HG03469 (cell line): ENCODE measurements at regions not wholly inside any gene's neighbourhood (a gene's known extent, or its start where the extent isn't known, plus 50 kb on each side); places are given as distances from the start of the nearest gene placed in this dataset.

Experiments
- ATAC-seq: cut with Tn5 transposase; IDR thresholded peaks from one replicate; pipeline ENCODE4 v1.9.1; 2021; ENCODE audit warnings: mild to moderate bottlenecking, moderate library complexity, moderate number of reproducible peaks; ENCODE audit not compliant: unreplicated experiment

GRCh38 chr2:4455486-4456155 is 752.2 kb downstream of the DCDC2C start:
- no peak for ATAC-seq

DNA sequence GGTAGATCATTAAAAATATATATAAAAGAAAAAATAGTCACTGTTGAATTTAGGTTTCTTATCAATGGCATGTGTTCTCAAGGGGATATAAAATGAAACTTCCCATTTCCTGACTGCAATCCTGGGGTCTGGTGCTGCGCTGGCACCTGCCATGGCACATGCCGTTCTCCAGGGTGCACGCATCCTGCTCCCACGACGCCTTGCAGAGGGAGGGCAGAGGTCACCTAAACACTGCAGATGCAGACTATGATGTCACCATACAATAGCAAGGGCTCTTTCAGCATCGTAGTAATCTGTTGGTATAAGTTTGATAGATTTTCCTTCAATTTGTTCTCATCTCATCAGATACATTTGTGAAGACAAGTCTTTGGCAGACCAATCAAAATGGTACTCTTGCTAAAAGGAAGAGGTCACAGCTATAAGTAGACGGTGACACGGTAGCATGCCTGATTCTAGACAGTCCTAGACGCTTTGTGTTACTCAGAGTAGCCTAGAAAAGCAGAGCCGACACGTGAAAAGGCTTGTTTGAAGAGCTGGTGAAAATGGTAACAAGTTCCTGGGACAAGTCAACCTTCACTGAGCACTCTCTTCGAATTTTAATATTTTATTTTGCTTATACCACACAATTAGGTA is 761.4 kb downstream of the DCDC2C start:
- ATAC-seq, result no peak

- no peak for ATAC-seq
These were observed 762.3 kb downstream of the DCDC2C start for GRCh38 chr2:4465671-4466070.

DNA sequence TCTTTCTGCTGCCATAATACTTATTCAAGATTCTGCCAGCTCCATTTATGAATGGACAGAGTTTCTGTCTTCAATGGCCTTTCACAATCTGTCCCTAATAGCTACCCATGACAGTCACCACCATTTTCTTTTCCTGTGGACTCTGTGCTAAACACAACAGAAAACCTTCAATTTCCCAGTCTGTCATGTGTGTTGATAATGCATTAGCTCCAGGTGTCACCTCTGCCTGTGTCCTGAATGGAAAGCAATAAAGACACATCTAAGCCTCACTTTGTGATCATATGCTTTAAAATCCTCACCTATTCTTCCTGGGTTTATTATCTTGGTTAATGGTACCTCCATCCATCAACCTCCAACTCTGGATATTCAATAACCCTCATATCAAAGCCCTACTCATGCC is 772.2 kb downstream of the DCDC2C start:
- no peak for ATAC-seq

DNA sequence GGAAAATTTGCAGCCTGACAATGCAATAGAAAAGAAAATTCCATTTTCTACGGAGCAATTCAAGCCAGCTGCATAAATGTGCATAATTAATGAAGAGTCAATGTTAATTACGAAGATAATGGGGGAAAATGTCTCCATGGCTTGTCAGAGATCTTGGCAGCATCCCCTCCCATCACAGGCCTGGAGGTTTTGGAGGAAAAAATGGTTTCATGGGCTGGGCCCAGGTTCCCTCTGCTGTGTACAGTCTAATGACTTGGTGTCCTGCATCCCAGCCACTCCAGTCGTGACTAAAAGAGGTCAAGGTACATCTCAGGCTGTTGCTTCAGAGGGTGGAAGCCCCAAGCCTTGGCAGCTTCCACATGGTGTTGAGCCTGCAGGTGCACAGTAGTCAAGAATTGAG is 779.7 kb downstream of the DCDC2C start:
- no peak for ATAC-seq

DNA sequence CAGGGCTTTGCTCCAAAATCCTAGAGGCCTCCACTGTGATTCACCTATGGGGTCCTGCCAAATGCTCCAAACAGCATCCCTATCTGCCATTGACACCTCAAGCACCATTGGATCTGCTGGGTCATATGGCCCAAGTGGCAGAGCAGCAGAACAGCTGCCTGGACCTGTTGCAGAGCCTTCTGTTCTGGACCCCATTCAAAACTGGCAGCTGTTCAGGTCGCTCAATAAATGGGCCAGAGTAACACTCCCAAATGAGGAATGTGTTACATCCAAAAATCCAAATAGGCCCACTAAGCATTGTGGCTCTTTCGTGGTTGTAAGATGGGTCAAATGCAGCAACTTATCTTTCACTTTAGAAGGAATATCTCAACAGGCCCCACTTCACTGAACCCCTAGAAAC is 783.6 kb downstream of the DCDC2C start:
- no peak for ATAC-seq

DNA sequence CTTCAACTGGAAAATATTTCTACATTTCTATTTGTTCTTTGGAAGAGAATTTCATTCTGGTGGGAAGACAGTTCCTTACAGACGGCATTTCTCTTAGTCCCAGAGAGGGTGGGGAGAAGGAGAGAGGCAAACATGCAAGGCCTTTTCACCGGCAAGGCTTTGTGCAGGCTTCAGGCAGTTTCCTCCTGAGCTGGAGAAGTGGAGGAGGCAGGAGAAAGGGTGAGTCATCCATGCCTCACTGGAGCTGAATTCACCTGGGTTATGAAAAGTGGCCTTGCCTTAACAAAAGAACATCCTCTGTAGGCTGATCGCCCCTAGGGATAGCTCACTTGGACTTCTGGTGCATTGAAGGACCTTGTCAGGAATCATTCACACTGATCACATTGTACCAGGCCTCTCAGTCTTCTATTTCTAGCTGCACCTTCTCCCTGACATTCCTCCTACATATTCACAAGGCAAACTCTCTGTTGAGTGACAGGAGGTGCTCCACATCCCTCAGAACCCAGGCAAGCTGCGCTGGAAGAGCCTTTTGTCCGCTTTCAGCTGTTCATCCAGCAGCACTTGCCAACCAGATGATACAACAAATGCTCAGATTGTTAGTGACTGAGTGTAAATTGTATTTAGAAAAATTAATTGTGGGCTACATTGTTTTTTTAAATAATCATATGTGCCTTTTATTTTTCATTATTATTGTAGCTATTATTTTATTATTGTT is 796.1 kb downstream of the DCDC2C start:
- ATAC-seq, result no peak

GRCh38 chr2:4501525-4501924 is 798.1 kb downstream of the DCDC2C start:
- ATAC-seq, result no peak

- no peak for ATAC-seq
These were observed 799.0 kb downstream of the DCDC2C start for GRCh38 chr2:4502230-4502843.

DNA sequence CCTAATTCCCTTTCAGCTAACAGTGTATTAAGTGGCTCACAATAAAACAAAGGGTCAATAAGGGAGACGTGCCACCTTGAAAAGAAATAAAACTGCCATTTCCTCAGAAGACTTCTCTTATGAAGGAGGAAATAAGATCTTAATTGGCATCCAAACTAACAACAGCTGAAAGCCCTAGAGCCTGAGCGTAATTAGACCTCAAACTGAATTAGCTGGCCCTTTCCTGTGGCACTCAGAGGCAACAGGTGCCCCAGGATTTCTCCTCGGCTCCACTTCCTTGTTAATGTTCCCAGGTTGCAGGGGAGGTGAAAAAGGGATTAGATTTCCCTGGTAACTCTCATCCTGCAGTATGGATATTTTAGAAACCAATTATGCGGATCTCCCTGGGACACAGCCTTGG is 804.3 kb downstream of the DCDC2C start:
- ATAC-seq, result no peak

- no peak for ATAC-seq
These were observed 812.7 kb downstream of the DCDC2C start for GRCh38 chr2:4515871-4516761.

- ATAC-seq, result no peak
These were observed 815.2 kb downstream of the DCDC2C start for GRCh38 chr2:4518596-4518995.

DNA sequence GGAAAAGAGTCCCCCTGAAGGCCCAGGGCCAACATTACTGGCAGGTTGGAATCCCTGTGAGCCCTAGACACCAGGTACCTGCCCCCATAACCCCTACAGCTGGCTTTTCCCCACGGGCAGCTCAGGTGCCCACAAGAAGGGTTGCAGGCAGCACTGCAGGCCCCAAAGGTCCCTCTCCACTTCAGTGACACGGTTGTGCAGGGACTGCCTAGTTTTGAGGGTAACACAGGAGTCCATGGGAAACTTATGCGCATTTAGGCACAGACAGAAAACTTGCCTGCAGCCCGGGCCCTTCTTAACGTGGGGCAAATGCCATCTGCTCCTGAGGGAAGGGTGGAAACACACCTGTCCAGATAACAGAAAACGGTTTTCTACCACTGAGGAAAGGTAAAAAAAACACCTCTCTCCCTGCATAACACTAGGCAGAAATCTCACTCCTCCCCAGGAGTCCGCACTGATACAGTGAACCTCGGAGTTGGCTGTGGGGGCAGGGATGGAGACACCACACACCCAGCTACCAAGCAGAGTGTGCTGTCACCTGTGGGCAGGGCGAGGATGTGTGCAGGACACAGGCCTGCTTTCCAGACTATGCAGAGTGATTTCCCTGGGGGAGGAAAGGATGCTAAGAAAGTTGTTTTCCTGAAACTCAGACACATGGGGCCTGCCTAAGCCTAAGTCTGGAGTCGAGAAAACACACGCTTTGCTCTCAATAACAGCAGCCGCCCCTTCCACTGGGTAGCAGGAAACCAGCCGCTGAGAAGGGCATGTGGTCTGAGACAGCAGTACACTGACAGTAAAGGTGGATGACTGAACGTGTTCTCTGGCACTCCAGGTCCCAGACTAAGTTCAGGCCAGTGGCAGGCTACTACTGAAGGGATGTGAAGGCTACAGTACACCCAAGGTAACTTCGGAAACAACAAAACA is 819.4 kb downstream of the DCDC2C start:
- ATAC-seq, result no peak

DNA sequence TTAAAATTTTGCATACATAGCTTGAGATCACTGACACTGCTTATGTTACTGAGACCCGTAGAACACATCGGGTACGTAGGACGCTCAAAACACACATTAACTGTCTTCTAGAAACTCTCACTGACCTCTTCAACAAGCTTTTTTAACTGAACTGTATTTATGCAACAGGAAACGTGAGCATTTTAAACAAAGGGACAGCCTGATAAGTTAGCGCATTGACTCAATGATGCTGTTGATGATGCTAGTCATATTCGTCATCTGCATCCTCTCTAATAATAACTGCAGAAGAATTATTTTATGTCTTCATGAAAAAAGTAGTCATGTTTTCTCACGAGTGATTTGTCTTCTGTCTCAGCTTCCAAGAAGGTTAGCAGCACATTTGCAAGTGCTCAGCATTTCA is 824.0 kb downstream of the DCDC2C start:
- ATAC-seq, result no peak

DNA sequence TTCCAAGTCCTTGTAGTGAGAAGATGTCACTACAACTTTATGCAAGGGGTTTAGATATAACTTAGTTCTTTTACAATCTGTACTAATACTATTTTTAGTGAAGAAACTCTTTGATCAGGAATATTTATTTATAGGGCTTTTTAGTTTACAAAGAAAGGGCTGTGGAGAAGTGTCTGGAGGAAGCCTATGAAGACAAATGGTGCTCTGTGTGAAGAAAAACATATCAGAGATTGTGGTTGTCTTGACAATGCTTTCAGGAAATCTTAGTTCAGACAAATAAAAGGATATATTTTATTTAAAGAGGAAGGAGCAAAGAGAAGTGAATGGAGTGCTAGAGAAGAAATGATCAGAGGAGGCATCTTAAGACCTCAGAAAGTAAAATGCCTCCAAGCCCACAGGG is 824.9 kb downstream of the DCDC2C start:
- no peak for ATAC-seq

DNA sequence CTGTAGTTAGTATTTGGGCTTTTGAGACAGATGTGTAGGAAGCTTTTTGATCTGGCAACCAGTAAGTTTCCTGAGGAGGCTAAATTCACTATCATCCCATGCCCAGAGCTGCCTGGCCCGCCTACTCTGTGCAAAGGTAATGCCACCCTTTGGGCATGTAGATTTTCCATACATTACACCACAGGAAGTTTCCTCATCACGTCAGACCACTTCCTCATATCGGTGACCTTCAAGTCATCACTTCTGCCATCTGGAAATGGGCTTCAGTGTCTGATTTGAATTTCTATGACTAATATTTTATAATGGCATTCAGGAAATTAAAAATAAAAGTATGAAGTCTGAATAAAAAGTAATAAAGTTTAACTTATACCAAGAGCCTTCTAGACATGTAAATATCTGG is 825.4 kb downstream of the DCDC2C start:
- ATAC-seq, result no peak

DNA sequence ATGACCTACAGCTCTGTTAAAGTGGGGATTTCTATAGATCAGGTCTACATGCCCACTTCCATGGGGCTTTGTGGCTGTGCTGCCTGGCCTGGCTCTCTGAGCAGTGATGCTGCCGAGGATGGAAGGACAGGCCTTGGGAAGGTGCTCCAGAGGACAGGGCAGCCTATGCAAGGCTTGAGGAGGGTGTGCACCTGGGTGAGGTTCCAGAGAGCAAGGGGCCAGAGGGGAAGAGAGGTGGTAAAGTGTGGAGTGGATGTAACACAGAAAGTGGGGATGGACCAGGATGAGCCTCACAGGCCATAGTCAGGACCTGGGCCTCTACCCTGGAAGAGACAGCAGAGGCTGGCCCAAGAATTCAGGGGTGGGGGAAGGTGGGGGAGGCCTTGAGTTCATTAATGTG is 826.4 kb downstream of the DCDC2C start:
- no peak for ATAC-seq

- no peak for ATAC-seq
These were observed 826.9 kb downstream of the DCDC2C start for GRCh38 chr2:4530231-4530630.

DNA sequence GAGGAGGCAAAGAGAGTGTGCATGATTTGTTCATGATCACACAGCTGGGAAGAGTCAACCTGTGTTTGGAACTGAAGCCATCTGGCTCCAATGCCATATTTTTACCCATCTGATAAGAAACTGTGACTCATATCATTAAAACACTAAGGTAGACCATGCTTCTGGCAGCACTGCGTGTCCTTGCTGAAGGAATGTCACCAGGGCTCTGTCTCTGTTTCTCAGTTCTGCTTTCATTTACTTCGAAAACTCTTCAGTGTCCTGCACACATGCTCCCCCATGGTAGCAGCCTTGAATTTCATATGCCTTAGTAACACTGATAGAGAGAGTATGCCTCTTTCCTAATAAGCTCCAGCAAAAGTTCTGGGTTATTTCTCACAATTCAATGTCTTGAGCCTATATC is 830.4 kb downstream of the DCDC2C start:
- ATAC-seq, result no peak

DNA sequence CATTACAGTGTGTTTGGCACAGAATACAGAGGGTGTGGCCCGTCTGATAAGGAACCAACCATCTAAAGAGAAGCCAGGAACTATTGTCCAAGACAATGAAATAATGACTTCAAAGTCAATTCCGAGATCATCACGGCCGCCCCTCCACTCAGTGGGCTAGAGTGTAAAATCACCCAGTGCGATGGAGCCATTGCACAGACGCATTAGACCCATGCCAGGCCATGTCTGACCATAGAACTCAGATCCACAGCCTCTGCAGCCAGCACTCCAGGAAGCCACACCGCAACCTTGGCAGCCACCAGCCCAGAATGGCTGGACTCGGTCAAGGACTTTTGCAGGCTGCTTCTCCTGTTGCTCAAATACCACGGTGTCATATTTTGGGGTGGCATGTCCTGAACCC is 835.7 kb downstream of the DCDC2C start:
- ATAC-seq, result no peak
